ENCODE measurements at regions not wholly inside any gene's neighbourhood (a gene's known extent, or its start where the extent isn't known, plus 50 kb on each side); places are given as distances from the start of the nearest gene placed in this dataset.

DNA sequence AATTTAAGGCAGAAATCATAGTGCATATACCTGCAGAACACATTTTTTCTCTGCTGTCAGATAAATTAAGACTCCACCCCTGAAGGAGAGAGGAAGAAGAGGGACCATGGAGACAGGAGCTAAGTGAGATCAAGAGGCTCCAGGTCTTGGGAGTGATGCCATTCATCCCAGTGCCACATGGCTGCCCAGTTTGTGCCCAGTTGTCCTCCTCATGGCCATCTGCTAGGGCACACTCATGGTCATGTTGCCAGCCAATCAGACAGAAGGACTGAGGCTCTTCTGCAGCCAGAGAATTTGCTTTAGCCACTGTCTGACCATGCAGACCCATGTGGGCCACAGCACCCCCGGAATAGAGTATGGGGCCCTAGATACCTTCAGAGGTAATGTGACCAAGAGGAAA, 270.5 kb upstream of the PROK2 start:
- no peak overlapping the region for H3K27ac Mint-ChIP-seq
- no peaks in the 10 kb centered on the region for H3K9me3 Mint-ChIP-seq

DNA sequence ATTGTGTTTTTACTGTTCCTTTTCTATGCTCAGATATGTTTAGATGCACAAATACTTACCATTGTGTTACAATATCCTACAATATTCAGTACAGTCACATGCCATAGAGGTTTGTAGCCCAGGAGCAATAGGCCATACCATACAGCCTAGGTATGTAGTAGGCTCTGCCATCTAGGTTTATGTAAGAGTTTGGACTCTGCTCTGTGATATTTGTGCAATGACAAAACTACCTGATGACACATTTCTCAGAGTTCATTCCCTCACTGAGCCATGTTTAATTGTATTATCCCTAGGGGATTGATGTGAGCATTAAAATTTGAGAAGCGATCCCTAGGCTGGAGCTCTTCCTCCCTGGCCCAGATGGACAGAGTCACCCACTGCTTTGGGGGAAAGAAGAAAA, 270.0 kb upstream of the PROK2 start:
- ATAC-seq (replicated peaks) = no peak
- H3K4me3 Mint-ChIP-seq = no peak overlapping the region
- H3K4me1 Mint-ChIP-seq = no peaks in the 10 kb centered on the region
- no peaks in the 10 kb centered on the region for H3K9me3 Mint-ChIP-seq
- H3K36me3 Mint-ChIP-seq (ENCODE audit: low read depth) = no peaks in the 10 kb centered on the region
- no peak overlapping the region for H3K27ac Mint-ChIP-seq
- H3K27me3 Mint-ChIP-seq = no peaks in the 10 kb centered on the region

More for the DNA sequence above, 270.5 kb upstream of the PROK2 start:
- Mint-ChIP-seq H3K27me3 (no peaks in the 10 kb centered on the region), H3K4me3 (no peak overlapping the region), H3K4me1 (no peaks in the 10 kb centered on the region), H3K36me3 (ENCODE audit: low read depth) (no peaks in the 10 kb centered on the region)
- no peak for ATAC-seq (replicated peaks)

DNA sequence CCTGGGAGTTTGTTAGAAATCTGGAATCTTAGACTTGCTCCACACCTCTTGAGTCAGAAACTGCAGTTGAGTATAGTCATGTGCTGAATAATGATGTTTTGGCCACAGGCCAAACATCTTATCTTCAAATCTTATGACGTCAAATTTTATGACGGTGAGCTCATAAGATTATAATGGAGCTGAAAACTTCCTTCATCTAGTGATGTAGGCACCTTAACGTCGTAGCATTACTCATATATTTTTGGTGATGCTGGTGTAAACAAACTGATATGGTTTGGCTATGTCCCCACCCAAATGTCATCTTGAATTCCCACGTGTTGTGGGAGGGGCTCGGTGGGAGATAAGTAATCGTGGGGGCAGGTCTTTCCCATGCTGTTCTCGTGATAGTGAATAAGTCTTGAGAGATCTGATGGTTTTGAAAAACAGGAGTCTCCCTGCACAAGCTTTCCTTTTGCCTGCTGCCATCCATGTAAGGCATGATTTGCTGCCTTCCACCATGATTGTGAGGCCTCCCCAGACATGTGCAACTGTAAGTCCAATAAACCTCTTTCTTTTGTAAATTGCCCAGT, 268.0 kb upstream of the PROK2 start:
- Mint-ChIP-seq H3K4me3 (no peak overlapping the region), H3K4me1 (no peaks in the 10 kb centered on the region), H3K36me3 (ENCODE audit: low read depth) (no peaks in the 10 kb centered on the region), H3K27ac (no peak overlapping the region), H3K27me3 (no peaks in the 10 kb centered on the region), H3K9me3 (no peaks in the 10 kb centered on the region)
- ATAC-seq (replicated peaks) = no peak

DNA sequence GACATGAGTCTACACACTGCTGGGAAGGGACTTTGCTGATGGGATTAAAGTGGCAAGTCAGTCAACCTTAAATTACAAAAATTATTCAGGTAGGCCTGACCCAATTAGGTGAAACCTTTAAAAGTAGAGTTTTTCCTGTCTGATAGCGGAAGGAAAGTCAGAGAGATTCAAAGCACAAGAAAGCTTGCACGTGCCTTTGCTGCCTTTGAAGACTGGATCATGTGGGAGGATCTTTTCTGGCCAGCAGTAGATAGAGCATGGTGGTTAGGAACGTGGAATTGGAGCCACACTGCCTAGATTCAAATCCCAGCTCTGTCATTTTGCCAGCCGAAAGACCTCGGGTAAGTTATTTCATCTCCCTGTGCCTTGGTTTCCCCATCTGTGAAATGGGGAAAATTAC, 265.8 kb upstream of the PROK2 start:
- Mint-ChIP-seq H3K27me3 (no peaks in the 10 kb centered on the region), H3K9me3 (no peaks in the 10 kb centered on the region), H3K4me1 (no peaks in the 10 kb centered on the region), H3K4me3 (no peak overlapping the region), H3K36me3 (ENCODE audit: low read depth) (no peaks in the 10 kb centered on the region), H3K27ac (no peak overlapping the region)
- ATAC-seq (replicated peaks) = no peak

DNA sequence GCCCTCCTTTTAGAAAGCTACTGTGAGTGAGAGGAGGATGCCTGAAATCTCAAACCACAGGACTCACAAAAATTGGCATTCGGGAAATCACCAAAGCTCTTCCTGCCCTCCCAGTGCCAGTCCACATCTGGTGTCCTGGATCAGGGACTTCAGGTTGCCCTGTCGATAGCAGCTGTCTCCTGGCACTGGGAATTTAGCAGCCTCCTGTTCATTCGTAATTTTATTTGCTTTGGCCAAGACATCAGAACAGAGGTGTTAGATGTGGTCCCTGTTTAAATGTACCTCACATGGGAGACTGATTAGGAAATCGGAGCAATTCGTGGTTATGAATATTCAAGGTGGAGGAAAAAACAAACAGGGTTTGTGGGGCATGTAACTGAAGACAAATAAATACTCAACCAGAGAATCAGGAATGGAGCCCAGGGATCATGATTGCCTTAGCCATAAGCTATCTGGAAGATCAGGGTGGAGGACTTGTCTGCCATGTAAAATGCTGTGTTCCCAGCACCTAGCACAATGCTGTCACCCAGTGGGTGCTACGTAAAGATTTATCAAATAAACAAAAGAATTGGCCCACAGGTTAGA, 265.2 kb upstream of the PROK2 start:
- Mint-ChIP-seq H3K9me3 (no peaks in the 10 kb centered on the region), H3K36me3 (ENCODE audit: low read depth) (no peaks in the 10 kb centered on the region), H3K27ac (no peak overlapping the region), H3K4me3 (no peak overlapping the region), H3K27me3 (no peaks in the 10 kb centered on the region), H3K4me1 (no peaks in the 10 kb centered on the region)
- no peak for ATAC-seq (replicated peaks)

DNA sequence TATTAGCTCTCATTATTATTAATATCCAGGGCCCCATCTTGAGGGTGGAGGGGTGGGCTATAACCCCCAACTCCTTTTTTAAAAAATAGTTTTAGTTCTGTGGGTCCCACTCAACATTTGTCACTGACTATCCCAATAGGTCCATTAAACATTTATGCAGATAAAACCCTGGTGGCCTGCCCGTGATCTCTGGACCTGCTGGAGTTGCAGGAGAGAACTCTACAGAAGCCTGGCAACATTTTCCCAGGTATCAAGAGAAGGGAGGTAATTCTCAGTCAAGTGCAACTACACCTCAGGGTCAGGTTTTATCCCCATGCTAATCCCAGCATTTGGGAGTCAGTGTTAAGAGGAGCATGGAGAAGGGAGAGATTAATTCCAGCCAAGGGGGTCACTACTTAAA, 264.4 kb upstream of the PROK2 start:
- no peak for ATAC-seq (replicated peaks)
- H3K4me1 Mint-ChIP-seq = no peaks in the 10 kb centered on the region

DNA sequence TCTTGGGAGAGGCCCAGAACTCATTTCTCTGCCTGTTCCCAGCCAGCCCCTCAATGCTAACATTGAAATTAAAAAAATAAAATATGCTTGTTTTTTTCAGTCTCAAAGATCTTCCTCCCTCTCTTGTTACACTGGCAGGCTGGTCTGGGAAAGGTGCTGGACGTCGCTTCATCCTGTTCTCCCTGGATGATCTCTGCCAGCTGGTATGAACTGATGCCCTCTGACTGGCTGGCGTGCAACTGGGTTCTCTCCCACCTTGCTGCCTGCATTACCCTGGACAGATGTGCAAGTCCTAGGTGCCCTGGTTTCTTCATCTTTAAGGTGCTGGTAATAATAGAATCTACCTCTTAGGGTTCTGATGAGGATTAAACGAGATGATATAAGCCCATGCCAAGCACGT, 263.9 kb upstream of the PROK2 start:
- no peaks in the 10 kb centered on the region for H3K4me1 Mint-ChIP-seq

More for the DNA sequence above, 264.4 kb upstream of the PROK2 start:
- no peaks in the 10 kb centered on the region for H3K9me3 Mint-ChIP-seq
- H3K27ac Mint-ChIP-seq = no peak overlapping the region
- no peaks in the 10 kb centered on the region for H3K36me3 Mint-ChIP-seq (ENCODE audit: low read depth)
- no peak overlapping the region for H3K4me3 Mint-ChIP-seq
- peaks cover under 1% of the 10 kb centered on the region for H3K27me3 Mint-ChIP-seq

DNA sequence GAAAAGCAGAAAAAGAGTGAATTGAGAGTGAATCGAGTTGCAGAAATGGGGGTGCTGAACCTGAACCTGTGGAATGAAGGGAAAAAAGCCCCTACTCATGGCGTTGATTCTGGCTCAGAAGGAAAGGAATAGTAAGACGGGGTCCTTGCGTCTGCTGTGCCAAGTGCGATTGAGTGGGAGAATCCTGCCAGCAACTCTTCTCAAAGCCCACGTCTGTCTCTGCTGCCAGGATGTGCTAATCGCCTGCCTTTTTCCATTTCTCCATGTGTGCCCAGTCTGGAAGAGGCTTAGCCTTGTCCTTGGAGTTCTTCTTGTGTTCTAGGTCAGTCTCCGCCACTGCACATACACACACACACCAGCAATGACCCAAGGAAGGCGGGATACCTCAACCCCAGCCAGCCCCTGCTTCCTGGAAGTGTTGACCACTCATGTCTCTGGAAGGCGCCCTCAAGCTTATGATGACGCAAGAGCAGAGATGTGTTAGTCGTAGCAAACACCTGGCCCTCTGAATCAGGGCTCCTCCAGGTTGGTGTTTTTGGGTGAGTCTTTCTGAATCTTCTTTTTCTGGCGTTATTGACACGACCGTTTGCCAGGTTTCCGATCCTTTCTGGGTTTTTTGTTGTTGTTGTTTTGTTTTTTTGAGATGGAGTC, 262.4 kb upstream of the PROK2 start:
- no peak overlapping the region for H3K27ac Mint-ChIP-seq
- no peak overlapping the region for H3K4me3 Mint-ChIP-seq
- no peaks in the 10 kb centered on the region for H3K36me3 Mint-ChIP-seq (ENCODE audit: low read depth)
- no peak for ATAC-seq (replicated peaks)
- peaks cover 6% of the 10 kb centered on the region for H3K27me3 Mint-ChIP-seq
- H3K4me1 Mint-ChIP-seq = no peaks in the 10 kb centered on the region
- no peaks in the 10 kb centered on the region for H3K9me3 Mint-ChIP-seq

More for the DNA sequence above, 263.9 kb upstream of the PROK2 start:
- no peak overlapping the region for H3K27ac Mint-ChIP-seq
- no peak overlapping the region for H3K4me3 Mint-ChIP-seq
- no peaks in the 10 kb centered on the region for H3K9me3 Mint-ChIP-seq
- no peak for ATAC-seq (replicated peaks)
- peaks cover 5% of the 10 kb centered on the region for H3K27me3 Mint-ChIP-seq
- H3K36me3 Mint-ChIP-seq (ENCODE audit: low read depth) = no peaks in the 10 kb centered on the region

DNA sequence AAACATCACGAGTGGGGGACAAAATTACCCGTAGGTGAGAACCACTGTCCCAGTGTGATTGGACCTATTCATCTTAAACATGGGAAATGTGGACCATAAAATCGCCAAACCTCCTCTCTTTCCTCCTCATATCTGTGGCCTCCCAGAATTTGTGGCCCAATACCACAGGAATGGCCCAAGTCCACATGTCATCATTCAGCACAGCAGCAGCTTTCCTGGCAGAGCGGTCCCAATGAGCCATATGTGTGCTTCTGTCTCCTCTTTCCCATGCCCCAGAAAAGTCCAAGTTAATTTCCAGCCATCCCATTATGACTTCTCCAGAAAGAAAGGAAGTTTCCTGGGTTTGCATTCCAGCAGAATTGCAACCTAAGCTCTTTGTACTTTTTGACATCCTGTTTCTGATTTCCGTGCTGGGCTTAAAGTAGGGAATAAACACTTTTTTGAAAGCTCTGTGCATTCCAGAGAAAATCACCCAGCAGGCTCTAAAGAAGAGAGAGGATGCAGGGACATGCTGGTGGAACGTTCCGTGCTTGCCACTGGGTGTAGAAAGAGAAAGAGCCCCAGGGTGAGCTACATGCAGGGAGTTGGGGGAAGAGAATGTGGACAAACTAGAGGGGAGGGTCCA, 259.4 kb upstream of the PROK2 start:
- ATAC-seq (replicated peaks) = no peak
- Mint-ChIP-seq H3K9me3 (no peaks in the 10 kb centered on the region), H3K27me3 (peaks cover 12% of the 10 kb centered on the region), H3K4me1 (no peaks in the 10 kb centered on the region), H3K36me3 (ENCODE audit: low read depth) (no peaks in the 10 kb centered on the region), H3K4me3 (no peak overlapping the region), H3K27ac (no peak overlapping the region)

DNA sequence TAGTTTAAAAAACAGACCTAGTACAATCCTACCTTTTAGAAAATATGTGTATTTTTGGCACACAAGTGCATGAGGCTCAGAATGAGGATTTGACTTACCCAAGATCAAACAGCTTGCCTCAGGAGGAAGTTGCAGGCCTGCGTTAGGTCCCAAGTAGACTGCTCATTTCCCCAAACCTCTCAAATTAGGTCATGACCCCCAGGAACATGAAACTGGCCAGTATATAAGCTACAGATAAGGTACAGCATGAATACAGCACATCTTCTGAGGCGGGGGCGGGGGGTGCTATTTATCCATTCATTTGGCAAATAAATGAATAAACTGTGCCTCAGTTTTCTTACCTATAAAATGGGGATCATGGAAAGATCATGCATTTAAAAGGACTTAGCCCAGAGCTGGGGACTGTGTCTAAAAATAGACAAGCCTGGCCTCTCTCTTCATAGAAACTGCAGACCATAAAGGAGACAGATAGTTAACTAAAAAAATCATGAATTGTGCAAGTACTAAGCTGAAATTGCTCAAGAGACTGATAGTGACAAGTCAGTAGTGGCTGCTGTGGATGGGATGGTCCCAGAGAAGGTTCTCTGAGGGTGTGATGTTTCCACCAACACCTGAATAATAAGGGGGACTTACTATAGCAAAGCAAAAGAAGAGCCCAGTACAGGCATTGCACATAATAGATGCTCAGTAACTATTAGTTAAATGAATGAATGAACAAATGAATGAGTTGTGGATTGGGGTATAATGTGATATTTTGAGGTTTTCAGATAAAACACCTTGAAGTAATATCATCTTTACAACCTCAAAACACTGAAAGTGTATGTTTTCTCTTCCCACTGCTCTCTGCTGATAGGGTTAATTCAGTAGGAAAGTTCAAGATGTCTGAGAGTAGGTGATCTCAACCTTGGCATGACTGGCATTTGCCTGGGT, 258.5 kb upstream of the PROK2 start:
- Mint-ChIP-seq H3K36me3 (ENCODE audit: low read depth) (no peaks in the 10 kb centered on the region), H3K9me3 (no peaks in the 10 kb centered on the region), H3K27me3 (peaks cover 13% of the 10 kb centered on the region), H3K27ac (no peak overlapping the region), H3K4me3 (no peak overlapping the region), H3K4me1 (no peaks in the 10 kb centered on the region)
- ATAC-seq (replicated peaks) = no peak

DNA sequence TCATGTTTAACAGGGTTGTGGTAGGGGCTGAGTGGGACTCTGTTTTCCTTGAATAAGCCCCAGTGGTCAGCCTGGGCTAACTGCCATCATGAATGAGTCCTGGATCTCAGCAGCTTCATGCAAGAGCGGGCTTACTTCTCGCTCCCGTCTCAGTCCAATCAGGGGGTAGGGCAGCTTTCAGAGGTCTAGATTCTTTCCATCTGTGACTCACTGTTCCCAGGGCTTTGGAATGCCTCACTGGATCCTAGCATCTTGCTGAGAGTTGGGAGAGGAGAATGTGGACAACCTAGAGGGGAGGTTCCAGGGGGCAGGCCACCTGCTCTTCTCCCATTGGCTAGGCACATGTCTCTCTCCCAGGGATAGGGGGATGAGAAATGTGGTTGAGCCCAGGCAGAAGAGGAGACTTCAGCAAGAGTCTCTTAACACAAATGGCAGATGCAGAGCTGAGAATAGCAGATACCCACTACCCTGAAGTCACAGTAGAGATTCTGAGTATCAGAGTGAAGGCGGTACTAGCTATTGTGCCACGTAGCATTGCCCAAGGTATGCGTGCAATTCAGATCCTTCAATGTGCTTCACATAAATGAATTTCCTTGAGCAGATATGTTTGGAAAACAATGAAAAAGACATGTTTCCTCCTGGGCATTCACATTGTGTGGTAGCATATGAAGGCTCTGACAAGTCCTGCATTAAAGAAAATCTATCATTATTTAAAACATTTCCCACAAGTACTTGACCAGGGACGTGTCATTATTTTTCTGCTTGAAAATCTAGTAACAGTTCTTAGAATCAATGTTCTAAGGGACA, 257.7 kb upstream of the PROK2 start:
- no peak for ATAC-seq (replicated peaks)
- H3K36me3 Mint-ChIP-seq (ENCODE audit: low read depth) = no peaks in the 10 kb centered on the region
- no peak overlapping the region for H3K4me3 Mint-ChIP-seq
- no peaks in the 10 kb centered on the region for H3K4me1 Mint-ChIP-seq
- H3K27me3 Mint-ChIP-seq = peaks cover 16% of the 10 kb centered on the region
- H3K27ac Mint-ChIP-seq = no peak overlapping the region
- peaks cover under 1% of the 10 kb centered on the region for H3K9me3 Mint-ChIP-seq

DNA sequence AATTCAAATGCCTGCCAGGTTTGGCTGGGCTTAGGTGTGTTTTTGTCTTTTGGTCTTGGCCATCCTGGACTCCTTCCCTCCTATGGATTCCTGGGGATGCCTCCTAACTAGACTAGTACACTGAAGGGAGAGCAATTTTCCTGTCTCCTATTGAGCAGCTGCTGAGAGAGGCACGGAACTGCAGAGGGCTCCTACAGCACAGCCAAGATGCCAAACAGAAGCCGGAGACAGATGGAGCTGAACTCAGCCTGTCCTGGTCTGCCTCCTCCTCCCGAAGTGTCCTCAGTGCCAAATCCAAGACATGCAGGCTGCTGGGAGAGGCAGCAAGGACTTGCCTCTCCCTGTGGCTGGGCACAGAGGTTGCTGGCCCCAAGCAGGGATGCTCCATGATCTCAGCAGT, 256.6 kb upstream of the PROK2 start:
- Mint-ChIP-seq H3K27ac (no peak overlapping the region), H3K4me3 (no peak overlapping the region), H3K9me3 (peaks cover 4% of the 10 kb centered on the region), H3K4me1 (no peaks in the 10 kb centered on the region), H3K36me3 (ENCODE audit: low read depth) (no peaks in the 10 kb centered on the region), H3K27me3 (peaks cover 20% of the 10 kb centered on the region)
- no peak for ATAC-seq (replicated peaks)

DNA sequence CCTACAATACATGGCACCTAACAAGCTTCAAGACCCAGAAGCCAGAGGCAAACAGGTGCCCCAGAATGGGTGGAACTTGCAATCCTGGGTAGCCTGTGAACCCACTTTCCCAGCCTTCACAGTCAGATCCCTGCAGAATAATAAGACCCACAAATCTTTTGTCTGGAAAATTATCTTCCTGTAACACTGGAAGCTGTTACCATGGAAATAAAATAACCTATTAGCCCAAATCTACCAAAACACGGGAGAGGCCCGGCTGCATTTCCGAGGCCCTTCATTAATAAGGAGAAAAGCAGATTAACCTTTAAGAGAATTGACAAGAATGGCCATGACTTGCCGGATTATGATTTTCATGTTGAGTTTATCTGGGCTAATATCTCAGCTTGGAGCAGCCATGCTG, 256.1 kb upstream of the PROK2 start:
- H3K36me3 Mint-ChIP-seq (ENCODE audit: low read depth) = no peaks in the 10 kb centered on the region
- no peak overlapping the region for H3K4me3 Mint-ChIP-seq
- H3K27ac Mint-ChIP-seq = no peak overlapping the region
- peaks cover 20% of the 10 kb centered on the region for H3K27me3 Mint-ChIP-seq
- H3K4me1 Mint-ChIP-seq = no peaks in the 10 kb centered on the region
- ATAC-seq (replicated peaks) = no peak
- H3K9me3 Mint-ChIP-seq = peaks cover 4% of the 10 kb centered on the region

DNA sequence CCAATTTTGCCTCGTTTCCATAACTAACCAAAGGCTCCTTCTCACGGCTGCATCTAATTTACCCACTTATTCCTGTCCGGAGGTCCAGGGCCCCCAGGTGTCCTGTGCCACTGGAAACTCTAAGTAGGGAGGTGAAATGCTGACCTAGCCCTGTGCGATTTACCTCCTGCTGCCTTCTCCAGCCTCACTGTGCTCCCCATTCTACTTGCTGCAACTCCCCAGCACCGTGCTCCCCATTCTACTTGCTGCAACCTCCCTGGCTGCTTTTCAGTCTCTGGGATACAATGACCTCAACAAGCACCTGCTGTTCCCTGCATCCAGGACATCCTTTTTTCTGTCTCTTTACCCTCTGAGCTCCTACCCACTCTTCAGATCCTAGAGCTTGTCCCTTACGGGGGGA, 254.7 kb upstream of the PROK2 start:
- Mint-ChIP-seq H3K9me3 (peaks cover 4% of the 10 kb centered on the region), H3K27me3 (peaks cover 30% of the 10 kb centered on the region), H3K27ac (no peak overlapping the region), H3K4me1 (no peaks in the 10 kb centered on the region), H3K36me3 (ENCODE audit: low read depth) (no peaks in the 10 kb centered on the region), H3K4me3 (no peak overlapping the region)
- ATAC-seq (replicated peaks) = no peak

Data from activated T-helper 17 cell treated with anti-CD3 and anti-CD28 coated beads, Interleukin-2, amount 50 U/mL, for 72 hours (primary cell).